Neuronal stem cell (in vitro differentiated cells): ENCODE measurements at regions not wholly inside any gene's neighbourhood (a gene's known extent, or its start where the extent isn't known, plus 50 kb on each side); places are given as distances from the start of the nearest gene placed in this dataset.

Experiments used
- DNase-seq: peaks from one replicate; pipeline ENCODE4 v3.0.0-alpha.2; 2013; ENCODE audit warnings: low spot score
- H2AFZ ChIP-seq: one replicate; pipeline ENCODE4 v1.6.1; 2013; ENCODE audit warnings: mild to moderate bottlenecking, low read length, inconsistent platforms
- H2AK5ac ChIP-seq: 2 replicates; pipeline ENCODE4 v1.6.1; 2013; ENCODE audit warnings: low read depth, mild to moderate bottlenecking, inconsistent platforms, low read length, moderate library complexity, mixed read lengths
- H2BK120ac ChIP-seq: 2 replicates; pipeline ENCODE4 v1.6.1; 2013; ENCODE audit warnings: low read depth, mild to moderate bottlenecking, inconsistent platforms, low read length, moderate library complexity, mixed read lengths
- H2BK12ac ChIP-seq: one replicate; pipeline ENCODE4 v1.6.1; 2013; ENCODE audit warnings: low read length, inconsistent platforms
- H2BK15ac ChIP-seq: 2 replicates; pipeline ENCODE4 v1.6.1; 2013; ENCODE audit warnings: mild to moderate bottlenecking, low read length, inconsistent platforms, mixed read lengths
- H2BK5ac ChIP-seq: one replicate; pipeline ENCODE4 v1.6.1; 2013; ENCODE audit warnings: inconsistent platforms, mild to moderate bottlenecking, low read length, moderate library complexity
- H3K14ac ChIP-seq: one replicate; pipeline ENCODE4 v1.6.1; 2013; ENCODE audit warnings: low read length, inconsistent platforms
- H3K18ac ChIP-seq: 2 replicates; pipeline ENCODE4 v1.6.1; 2013; ENCODE audit warnings: low read length, inconsistent platforms
- H3K23ac ChIP-seq: 2 replicates; pipeline ENCODE4 v1.6.1; 2013; ENCODE audit warnings: low read depth, mild to moderate bottlenecking, mixed read lengths, low read length, inconsistent platforms; ENCODE audit not compliant: poor library complexity
- H3K27ac ChIP-seq: replicated peaks from 3 replicates; pipeline ENCODE4 v1.5.1; 2013; ENCODE audit warnings: low read length, inconsistent platforms
- H3K27me3 ChIP-seq, 3 experiments: 2 replicates each; pipeline ENCODE4 v1.6.1; 2013; ENCODE audit warnings: low read length in 3 of 3, mild to moderate bottlenecking in 2 of 3, inconsistent platforms in 1 of 3, low read depth in 1 of 3, mixed read lengths in 1 of 3, moderate library complexity in 1 of 3; ENCODE audit not compliant: control insufficient read depth in 3 of 3, insufficient read depth in 3 of 3
- H3K36me3 ChIP-seq, 2 donors: replicated peaks in 1 of 2; 2 replicates each; pipeline ENCODE4 v1.6.1; 2013; ENCODE audit warnings: low read length in 2 of 2; ENCODE audit not compliant: control insufficient read depth in 2 of 2, insufficient read depth in 2 of 2
- H3K4ac ChIP-seq: 2 replicates; pipeline ENCODE4 v1.6.1; 2013; ENCODE audit warnings: inconsistent platforms, mild to moderate bottlenecking, low read length, moderate library complexity
- H3K4me1 ChIP-seq, 2 donors: 1 replicate in 1 of 2; 2 replicates in 1 of 2; pipeline ENCODE4 v1.6.1; 2013; ENCODE audit warnings: low read length in 2 of 2, low read depth in 1 of 2; ENCODE audit not compliant: control insufficient read depth in 2 of 2, insufficient read depth in 1 of 2
- H3K4me2 ChIP-seq: one replicate; pipeline ENCODE4 v1.6.1; 2013; ENCODE audit warnings: mild to moderate bottlenecking, low read length, inconsistent platforms; ENCODE audit not compliant: insufficient read depth, poor library complexity, severe bottlenecking
- H3K4me3 ChIP-seq, 2 donors: 2 replicates each; pipeline ENCODE4 v1.5.1; 2013; ENCODE audit warnings: low read length in 2 of 2, mild to moderate bottlenecking in 2 of 2, inconsistent platforms in 1 of 2, moderate library complexity in 1 of 2
- H3K79me1 ChIP-seq: one replicate; pipeline ENCODE4 v1.6.1; 2013; ENCODE audit warnings: low read depth, mild to moderate bottlenecking, inconsistent platforms, low read length, moderate library complexity
- H3K9ac ChIP-seq: one replicate; pipeline ENCODE4 v1.6.1; 2013; ENCODE audit warnings: mild to moderate bottlenecking, low read depth, low read length, inconsistent platforms; ENCODE audit not compliant: poor library complexity
- H3K9me3 ChIP-seq, 2 donors: replicated peaks in 1 of 2; 2 replicates each; pipeline versions ENCODE3 to v1.6.1; 2013; ENCODE audit warnings: low read length in 2 of 2, mild to moderate bottlenecking in 2 of 2, inconsistent platforms in 1 of 2, low read depth in 1 of 2, mixed read lengths in 1 of 2, moderate library complexity in 1 of 2; ENCODE audit not compliant: control insufficient read depth in 2 of 2, insufficient read depth in 1 of 2
- H4K8ac ChIP-seq: one replicate; pipeline ENCODE4 v1.6.1; 2013; ENCODE audit warnings: low read depth, mild to moderate bottlenecking, inconsistent platforms, low read length, moderate library complexity
- H4K91ac ChIP-seq: one replicate; pipeline ENCODE4 v1.6.1; 2013; ENCODE audit warnings: low read length, low read depth, mild to moderate bottlenecking, inconsistent platforms; ENCODE audit not compliant: poor library complexity
- WGBS, 2 donors: extraction: QIAGEN DNeasy Blood & Tissue Kit; methylation state at CpG; one replicate each; pipeline ENCODE4 v1.1.7; 2013; ENCODE audit warnings: missing lambda C conversion rate in 2 of 2, mixed read lengths in 1 of 2; ENCODE audit not compliant: insufficient read length in 2 of 2, insufficient replicate concordance in 1 of 2; ENCODE audit errors: extremely low coverage in 2 of 2; 5-methylcytosine and 5-hydroxymethylcytosine counted together

- peaks cover 0 to 13% of the 10 kb centered on the region in 2 donors for H3K36me3 ChIP-seq
- no peak overlapping the region for H4K91ac ChIP-seq
- no peaks in the 10 kb centered on the region for H3K27me3 ChIP-seq
- H4K8ac ChIP-seq: no peak overlapping the region
- H3K18ac ChIP-seq: no peak overlapping the region
- no peaks in the 10 kb centered on the region for H3K79me1 ChIP-seq
- no peak overlapping the region for H2BK12ac ChIP-seq
- no peak overlapping the region for H3K23ac ChIP-seq
- no peaks in the 10 kb centered on the region for H3K4me1 ChIP-seq
- H3K4ac ChIP-seq: no peak overlapping the region
- no peak overlapping the region for H3K14ac ChIP-seq
- no peak overlapping the region for H3K9ac ChIP-seq
- H2BK15ac ChIP-seq: no peak overlapping the region
- no peak overlapping the region for H2AK5ac ChIP-seq
- H3K9me3 ChIP-seq: no peaks in the 10 kb centered on the region
- DNase-seq: no peak
- no CpG with 5 or more reads among the region's 2 CpGs for WGBS, 2 donors
- H3K4me3 ChIP-seq: no peak overlapping the region
- no peak overlapping the region for H2BK5ac ChIP-seq
- no peak overlapping the region for H3K4me2 ChIP-seq
- H2AFZ ChIP-seq: no peak overlapping the region
- H2BK120ac ChIP-seq: no peak overlapping the region
- H3K27ac ChIP-seq: no peak overlapping the region
Observed at GRCh38 chr13:73737214-73737613, 397.0 kb downstream of the KLF12 start.

DNA sequence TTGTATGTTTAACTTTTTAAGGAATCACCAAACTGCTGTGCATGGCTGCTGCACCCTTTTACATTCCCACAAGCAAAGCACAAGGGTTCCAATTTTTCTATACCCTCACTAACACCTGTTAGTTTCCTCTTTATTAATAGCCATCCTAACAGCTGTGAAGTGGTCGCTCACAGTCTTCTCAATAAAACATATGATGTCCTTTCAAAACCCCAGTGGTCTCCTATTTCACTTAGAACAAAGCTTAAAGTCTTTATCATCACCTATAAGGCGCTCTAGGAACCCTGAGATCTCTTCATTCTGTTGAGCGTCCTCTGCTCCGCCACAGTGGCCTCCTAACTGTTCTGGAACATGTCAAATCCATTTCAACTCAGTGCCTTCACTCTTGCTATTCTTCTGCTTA lies 400.5 kb downstream of the KLF12 start:
- no peak overlapping the region for H3K4me3 ChIP-seq

GRCh38 chr13:73732350-73732749 lies 401.9 kb downstream of the KLF12 start:
- no peak overlapping the region for H2BK12ac ChIP-seq
- H3K79me1 ChIP-seq: no peaks in the 10 kb centered on the region
- no peaks in the 10 kb centered on the region for H3K27me3 ChIP-seq
- no peak overlapping the region for H2AFZ ChIP-seq
- no CpG with 5 or more reads among the region's 2 CpGs for WGBS, 2 donors
- H3K4me1 ChIP-seq: no peaks in the 10 kb centered on the region
- H3K9me3 ChIP-seq: no peaks in the 10 kb centered on the region
- no peak overlapping the region for H3K4me3 ChIP-seq
- DNase-seq: no peak
- H4K8ac ChIP-seq: no peak overlapping the region
- H2AK5ac ChIP-seq: no peak overlapping the region
- no peak overlapping the region for H2BK5ac ChIP-seq
- peaks cover 0 to 25% of the 10 kb centered on the region in 2 donors for H3K36me3 ChIP-seq
- no peak overlapping the region for H4K91ac ChIP-seq
- H2BK120ac ChIP-seq: no peak overlapping the region
- H2BK15ac ChIP-seq: no peak overlapping the region
- no peak overlapping the region for H3K23ac ChIP-seq
- H3K14ac ChIP-seq: no peak overlapping the region
- H3K9ac ChIP-seq: no peak overlapping the region
- no peak overlapping the region for H3K4ac ChIP-seq
- H3K18ac ChIP-seq: no peak overlapping the region
- no peak overlapping the region for H3K4me2 ChIP-seq
- no peak overlapping the region for H3K27ac ChIP-seq

More for the DNA sequence above, 400.5 kb downstream of the KLF12 start:
- Histone ChIP-seq H3K36me3 (peaks cover 0 to 20% of the 10 kb centered on the region in 2 donors), H3K4ac (no peak overlapping the region), H2BK12ac (no peak overlapping the region), H2BK5ac (no peak overlapping the region), H3K23ac (no peak overlapping the region), H2AK5ac (no peak overlapping the region), H3K4me1 (no peaks in the 10 kb centered on the region), H3K79me1 (no peaks in the 10 kb centered on the region), H2AFZ (no peak overlapping the region), H3K9ac (no peak overlapping the region), H3K9me3 (no peaks in the 10 kb centered on the region), H3K27me3 (no peaks in the 10 kb centered on the region), H3K27ac (no peak overlapping the region), H3K14ac (no peak overlapping the region), H4K8ac (no peak overlapping the region), H3K4me2 (no peak overlapping the region), H4K91ac (no peak overlapping the region), H2BK120ac (no peak overlapping the region), H3K18ac (no peak overlapping the region), H2BK15ac (no peak overlapping the region)
- no peak for DNase-seq
- no CpG with 5 or more reads among the region's 4 CpGs for WGBS, 2 donors

DNA sequence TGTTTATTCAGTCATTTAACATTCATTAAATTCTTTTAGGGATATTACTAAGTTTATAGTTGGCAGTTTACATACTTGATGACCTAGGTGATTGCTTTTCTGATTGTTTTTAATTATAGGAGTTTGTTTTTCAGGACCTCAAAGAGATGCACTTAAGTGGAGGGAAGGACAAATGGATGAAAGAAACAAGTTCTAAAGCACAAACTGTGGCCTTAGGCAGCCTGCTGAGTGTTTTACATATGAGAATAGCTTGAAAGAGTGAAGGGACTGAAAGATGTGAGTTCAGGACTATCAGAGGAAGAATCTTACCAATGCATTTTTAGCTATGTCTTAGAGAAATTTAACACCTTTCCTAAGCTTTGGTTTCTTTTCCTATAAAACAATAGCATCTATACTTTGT lies 402.6 kb downstream of the KLF12 start:
- Histone ChIP-seq H3K79me1 (no peaks in the 10 kb centered on the region), H3K4me1 (no peaks in the 10 kb centered on the region), H3K36me3 (peaks cover 0 to 25% of the 10 kb centered on the region in 2 donors), H3K27ac (no peak overlapping the region), H3K4me2 (no peak overlapping the region), H3K14ac (no peak overlapping the region), H2AFZ (no peak overlapping the region), H3K27me3 (no peaks in the 10 kb centered on the region), H3K9ac (no peak overlapping the region), H3K23ac (no peak overlapping the region), H3K9me3 (no peaks in the 10 kb centered on the region), H3K4me3 (no peak overlapping the region), H3K18ac (no peak overlapping the region), H4K91ac (no peak overlapping the region), H4K8ac (no peak overlapping the region), H2AK5ac (no peak overlapping the region), H2BK15ac (no peak overlapping the region), H2BK5ac (no peak overlapping the region), H2BK120ac (no peak overlapping the region), H2BK12ac (no peak overlapping the region), H3K4ac (no peak overlapping the region)
- no peak for DNase-seq
